MM.1S (cell line): ENCODE measurements at regions not wholly inside any gene's neighbourhood (a gene's known extent, or its start where the extent isn't known, plus 50 kb on each side); places are given as distances from the start of the nearest gene placed in this dataset.

Experiments
- CTCF ChIP-seq: fragments of 300-600 bp; sonication (generic); IDR thresholded peaks from 2 replicates; pipeline ENCODE4 v1.5.1; 2016; ENCODE audit warnings: antibody characterized with exemption, low read length, mixed read lengths
- EZH2phosphoT487 ChIP-seq: fragments of 300-600 bp; sonication (generic); IDR thresholded peaks from 2 replicates; pipeline ENCODE4 v1.6.1; 2018; ENCODE audit warnings: antibody characterized with exemption, low read length

- no peak for TF ChIP-seq EZH2phosphoT487
- no peak for TF ChIP-seq CTCF
These were observed 507.4 kb downstream of the DACH1 start for GRCh38 chr13:71359641-71360040.
